ENCODE measurements at regions not wholly inside any gene's neighbourhood (a gene's known extent, or its start where the extent isn't known, plus 50 kb on each side); places are given as distances from the start of the nearest gene placed in this dataset.

GRCh38 chrX:54695231-54695630 lies 102.8 kb downstream of the ITIH6 start:
- H3K27me3 ChIP-seq, result peaks cover 0 to 6% (median 0%) of the 10 kb centered on the region in 4 donors
- H3K36me3 ChIP-seq, result no peaks in the 10 kb centered on the region
- no peak for DNase-seq
- TF ChIP-seq CTCF (IDR thresholded peaks at IDR 0.05), result no peak
- H3K27ac ChIP-seq, result no peak overlapping the region
- no peak for ATAC-seq
- no peaks in the 10 kb centered on the region for H3K4me1 ChIP-seq
- H3K4me3 ChIP-seq, result no peak overlapping the region
- 63 to 67% methylated on average over 2 of the region's 2 CpGs for WGBS, 2 donors
- intact Hi-C loops (cut with DNase I), result no loop called here
- FAIRE-seq, result no peak
- no peaks in the 10 kb centered on the region for H3K9me3 ChIP-seq

DNA sequence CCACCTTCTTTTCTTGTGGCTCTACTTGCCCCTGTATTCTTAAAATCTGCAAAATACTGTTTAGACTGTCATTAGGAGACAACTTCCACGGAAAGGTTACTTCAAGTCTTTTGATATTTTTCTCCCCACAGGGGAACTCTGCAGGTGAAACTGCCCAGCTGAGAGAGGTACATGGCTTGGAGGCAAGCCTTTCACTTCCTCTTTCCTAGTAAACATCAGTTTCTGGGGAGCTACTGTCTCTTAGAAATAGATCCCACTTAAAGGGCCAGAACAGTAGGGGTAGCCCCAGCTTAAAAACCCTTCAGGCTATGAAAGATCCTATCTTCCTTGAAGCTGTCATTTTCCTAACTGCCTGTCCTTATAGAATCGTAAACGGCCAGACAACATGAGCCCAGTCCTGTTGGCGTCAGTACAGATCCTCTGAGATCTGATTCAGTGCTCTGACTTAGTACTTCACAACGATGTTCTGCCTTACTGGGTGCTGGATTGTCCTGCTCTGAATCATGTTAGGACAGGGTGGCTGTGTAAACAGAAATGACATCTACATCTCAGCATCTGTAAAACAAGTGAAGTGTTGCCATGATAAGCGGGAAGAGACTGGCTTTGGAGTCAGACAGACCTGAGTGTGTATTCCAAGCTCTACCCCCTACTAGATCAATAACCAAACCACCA lies 102.1 kb downstream of the ITIH6 start:
- intact Hi-C loops (cut with DNase I), result no loop called here
- FAIRE-seq, result no peak

More for the DNA sequence above, 102.1 kb downstream of the ITIH6 start:
- Histone ChIP-seq H3K27ac (no peak overlapping the region), H3K4me1 (no peaks in the 10 kb centered on the region), H3K27me3 (peaks cover 0 to 6% (median 0%) of the 10 kb centered on the region in 4 donors), H3K4me3 (no peak overlapping the region), H3K36me3 (no peaks in the 10 kb centered on the region), H3K9me3 (no peaks in the 10 kb centered on the region)
- WGBS, 2 donors, result 39 to 40% methylated on average over 6 of the region's 6 CpGs
- no peak for DNase-seq
- no peak for ATAC-seq
- no peak for TF ChIP-seq CTCF (IDR thresholded peaks at IDR 0.05)

Measured in pancreas (tissue), 10 donors.